Bronchial epithelial cell (primary cell): ENCODE measurements at regions not wholly inside any gene's neighbourhood (a gene's known extent, or its start where the extent isn't known, plus 50 kb on each side); places are given as distances from the start of the nearest gene placed in this dataset.

Source experiments
- DNase-seq: peaks from one replicate; pipeline ENCODE4 v3.0.0-alpha.2; 2010; ENCODE audit warnings: low read depth
- FAIRE-seq: peaks from 2 replicates; lab custom pipeline; 2011; peaks lifted over from hg19 to GRCh38; lab: Jason Lieb, UNC
- H3K27me3 ChIP-seq: 2 replicates; pipeline ENCODE4 v1.5.1; 2011; ENCODE audit warnings: low read length; ENCODE audit not compliant: control insufficient read depth, insufficient read depth
- H3K36me3 ChIP-seq: 2 replicates; pipeline ENCODE4 v1.5.1; 2011; ENCODE audit warnings: low read length; ENCODE audit not compliant: control insufficient read depth, insufficient read depth
- H3K4me3 ChIP-seq: 2 replicates; pipeline ENCODE4 v1.5.1; 2011; ENCODE audit warnings: mild to moderate bottlenecking, low read depth, low read length, control low read depth
- TF ChIP-seq, protein P1 (sequence below): IDR thresholded peaks from 2 replicates; pipeline ENCODE4 v1.5.1; 2011; ENCODE audit warnings: mild to moderate bottlenecking, moderate library complexity, low read length, control low read depth, inconsistent platforms; ENCODE audit not compliant: insufficient read depth, severe bottlenecking

DNA sequence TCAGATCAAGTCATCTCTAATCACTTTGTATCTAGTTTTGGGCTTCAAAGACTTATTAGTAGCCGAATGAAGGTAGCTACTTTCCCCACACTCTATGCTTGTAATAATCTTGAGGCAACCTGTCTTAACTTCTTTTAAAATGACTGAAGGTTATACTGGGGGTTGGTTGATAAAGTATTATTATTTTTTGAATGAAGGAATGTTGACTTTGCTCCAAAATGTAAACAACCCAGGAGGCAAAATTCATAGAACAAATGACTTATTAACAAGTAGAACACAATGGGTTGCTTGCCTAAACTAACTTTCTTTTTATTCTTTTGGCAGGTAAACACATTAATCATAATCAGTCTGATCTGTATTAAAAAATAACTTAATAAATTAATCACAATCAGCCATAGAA, 440.0 kb downstream of the USP25 start:
- Histone ChIP-seq H3K27me3 (no peaks in the 10 kb centered on the region), H3K36me3 (no peaks in the 10 kb centered on the region), H3K4me3 (no peak overlapping the region)
- TF ChIP-seq, protein P1, sequence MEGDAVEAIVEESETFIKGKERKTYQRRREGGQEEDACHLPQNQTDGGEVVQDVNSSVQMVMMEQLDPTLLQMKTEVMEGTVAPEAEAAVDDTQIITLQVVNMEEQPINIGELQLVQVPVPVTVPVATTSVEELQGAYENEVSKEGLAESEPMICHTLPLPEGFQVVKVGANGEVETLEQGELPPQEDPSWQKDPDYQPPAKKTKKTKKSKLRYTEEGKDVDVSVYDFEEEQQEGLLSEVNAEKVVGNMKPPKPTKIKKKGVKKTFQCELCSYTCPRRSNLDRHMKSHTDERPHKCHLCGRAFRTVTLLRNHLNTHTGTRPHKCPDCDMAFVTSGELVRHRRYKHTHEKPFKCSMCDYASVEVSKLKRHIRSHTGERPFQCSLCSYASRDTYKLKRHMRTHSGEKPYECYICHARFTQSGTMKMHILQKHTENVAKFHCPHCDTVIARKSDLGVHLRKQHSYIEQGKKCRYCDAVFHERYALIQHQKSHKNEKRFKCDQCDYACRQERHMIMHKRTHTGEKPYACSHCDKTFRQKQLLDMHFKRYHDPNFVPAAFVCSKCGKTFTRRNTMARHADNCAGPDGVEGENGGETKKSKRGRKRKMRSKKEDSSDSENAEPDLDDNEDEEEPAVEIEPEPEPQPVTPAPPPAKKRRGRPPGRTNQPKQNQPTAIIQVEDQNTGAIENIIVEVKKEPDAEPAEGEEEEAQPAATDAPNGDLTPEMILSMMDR = no peak
- no peak for DNase-seq
- FAIRE-seq = no peak

DNA sequence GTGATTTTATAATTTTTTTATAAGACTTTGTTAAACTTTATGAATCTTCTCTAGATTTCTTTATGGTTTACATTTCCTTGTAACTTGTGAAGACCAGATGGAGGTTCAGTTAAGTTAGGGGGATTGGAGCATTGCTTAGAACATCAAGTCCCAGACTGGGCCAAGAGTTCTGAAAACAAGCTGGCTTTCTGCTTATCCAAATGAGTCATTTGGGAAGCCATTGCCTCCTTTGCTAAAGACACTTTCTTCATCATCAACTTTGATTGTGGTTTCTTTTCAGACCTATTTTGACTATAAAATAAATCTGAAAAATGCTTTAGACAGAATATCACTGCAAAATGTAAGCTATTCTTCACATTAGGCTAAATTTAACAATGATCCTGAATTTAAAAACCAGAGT, 446.8 kb downstream of the USP25 start:
- Histone ChIP-seq H3K27me3 (no peaks in the 10 kb centered on the region), H3K36me3 (no peaks in the 10 kb centered on the region), H3K4me3 (no peak overlapping the region)
- DNase-seq = no peak
- TF ChIP-seq, protein P1 = no peak
- no peak for FAIRE-seq

DNA sequence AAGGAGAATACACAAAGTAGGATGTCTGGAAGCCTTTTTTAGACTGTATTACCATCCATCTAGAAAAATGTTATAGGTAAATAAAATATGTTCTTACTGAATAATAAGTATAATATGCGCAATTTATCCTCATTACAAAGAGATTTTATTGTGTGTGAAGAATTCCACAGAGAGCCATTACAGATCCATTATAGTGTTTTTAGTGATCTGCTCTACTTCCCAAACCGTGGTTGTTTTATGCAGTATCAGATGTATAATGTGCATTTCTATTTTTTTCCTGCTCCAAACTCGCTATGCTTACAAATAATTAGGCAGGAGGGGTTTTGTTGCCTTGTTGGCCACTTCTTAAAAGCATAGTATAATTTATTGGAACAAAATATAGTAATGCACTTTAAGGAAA, 447.8 kb downstream of the USP25 start:
- no peaks in the 10 kb centered on the region for H3K27me3 ChIP-seq
- TF ChIP-seq, protein P1 = no peak
- H3K4me3 ChIP-seq = no peak overlapping the region
- no peak for DNase-seq
- no peaks in the 10 kb centered on the region for H3K36me3 ChIP-seq
- no peak for FAIRE-seq

DNA sequence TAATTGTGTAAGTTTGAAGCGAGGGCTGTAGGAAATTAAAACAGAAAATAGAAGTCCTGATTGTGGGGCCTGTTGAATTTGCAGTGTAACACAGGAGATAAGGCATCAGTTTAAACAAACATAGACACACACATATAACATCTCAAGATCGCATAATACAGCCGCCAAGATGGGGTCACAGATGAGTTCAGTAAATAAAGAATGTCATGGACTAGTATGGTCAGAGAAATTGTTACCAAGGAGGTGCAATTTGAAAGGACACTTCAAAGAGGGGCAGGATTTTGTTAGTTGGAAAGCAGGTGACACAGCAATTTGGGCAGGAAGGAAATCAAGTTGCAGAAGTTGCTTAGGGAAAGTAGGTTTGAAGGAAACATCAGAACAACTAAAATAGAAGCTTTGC, 450.0 kb downstream of the USP25 start:
- no peak overlapping the region for H3K4me3 ChIP-seq
- TF ChIP-seq, protein P1 = no peak
- H3K36me3 ChIP-seq = no peaks in the 10 kb centered on the region
- FAIRE-seq = no peak
- DNase-seq = no peak
- no peaks in the 10 kb centered on the region for H3K27me3 ChIP-seq

DNA sequence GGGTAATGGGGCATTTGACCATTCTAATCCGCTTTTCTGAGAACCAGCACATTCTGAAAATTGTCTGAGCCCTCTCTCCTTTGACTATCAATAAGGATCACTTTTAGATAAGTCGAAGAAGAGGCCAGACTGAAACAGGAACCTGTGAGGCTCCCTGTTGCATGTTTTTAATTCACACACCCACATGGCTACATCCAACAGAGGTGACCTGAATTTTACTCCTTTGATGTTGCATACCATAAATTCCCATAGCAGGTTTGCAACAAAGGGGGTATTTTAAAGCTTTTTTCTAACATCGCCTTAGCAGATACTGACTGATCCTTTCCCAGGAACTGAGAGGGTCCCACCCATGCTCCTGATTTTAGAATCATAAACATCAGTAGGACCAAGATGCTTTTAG, 450.8 kb downstream of the USP25 start:
- TF ChIP-seq, protein P1 = no peak
- DNase-seq = no peak
- FAIRE-seq = no peak

DNA sequence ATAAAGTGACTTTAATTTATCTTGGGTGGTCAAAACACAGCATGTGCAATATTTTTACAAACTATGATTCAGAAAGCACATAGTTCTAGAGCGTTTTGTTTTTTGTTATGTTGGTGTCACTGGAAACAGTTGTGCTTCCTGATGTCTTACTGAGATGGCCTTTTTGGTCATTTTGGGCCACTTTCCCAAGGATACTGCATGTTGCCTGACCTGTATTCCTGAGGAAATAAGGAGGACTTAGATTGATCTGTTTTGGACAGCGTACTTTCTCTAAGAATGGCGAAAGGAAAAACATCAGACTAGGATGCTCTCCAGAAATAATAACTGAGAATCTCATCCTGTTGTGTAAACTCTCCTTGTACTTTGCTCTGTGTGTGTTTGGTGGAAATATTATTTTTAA, 451.2 kb downstream of the USP25 start:
- no peak for DNase-seq
- no peaks in the 10 kb centered on the region for H3K36me3 ChIP-seq
- TF ChIP-seq, protein P1 = no peak
- H3K27me3 ChIP-seq = no peaks in the 10 kb centered on the region
- no peak for FAIRE-seq
- H3K4me3 ChIP-seq = no peak overlapping the region

More for the DNA sequence above, 450.8 kb downstream of the USP25 start:
- H3K36me3 ChIP-seq = no peaks in the 10 kb centered on the region
- H3K4me3 ChIP-seq = no peak overlapping the region
- no peaks in the 10 kb centered on the region for H3K27me3 ChIP-seq
